ENCODE measurements at regions not wholly inside any gene's neighbourhood (a gene's known extent, or its start where the extent isn't known, plus 50 kb on each side); places are given as distances from the start of the nearest gene placed in this dataset.
"Not testable (repeated sequence)": the region's sequence is repeated elsewhere in the genome, so short reads cannot be mapped to it uniquely, and the experiment has no call there.

DNA sequence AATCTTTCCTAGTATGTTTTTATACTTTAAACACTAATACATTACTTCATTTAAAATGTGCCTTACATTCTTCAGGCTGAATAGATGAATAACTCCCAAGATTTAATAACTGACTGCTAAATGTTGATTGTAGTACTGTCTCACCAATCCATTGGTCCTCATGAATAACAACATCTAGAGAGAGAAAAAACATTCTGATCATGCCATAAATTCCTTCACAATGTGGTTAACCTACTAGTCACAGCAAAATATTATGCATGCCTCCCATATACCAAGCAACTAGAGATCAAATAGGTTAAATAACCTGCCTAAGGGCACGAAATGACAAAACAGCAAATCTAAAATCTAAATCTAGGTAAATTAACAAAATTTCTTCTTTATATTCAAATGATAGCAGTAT, 66.2 kb downstream of the SYT15 start:
- not testable (repeated sequence) for H3K4me1 ChIP-seq; H3K27ac ChIP-seq; H3K36me3 ChIP-seq; H3K9me3 ChIP-seq (replicated peaks in 1 of 11); H4K20me1 ChIP-seq; H3K9ac ChIP-seq; H3K4me3 ChIP-seq; H3K4me2 ChIP-seq; H3K27me3 ChIP-seq

DNA sequence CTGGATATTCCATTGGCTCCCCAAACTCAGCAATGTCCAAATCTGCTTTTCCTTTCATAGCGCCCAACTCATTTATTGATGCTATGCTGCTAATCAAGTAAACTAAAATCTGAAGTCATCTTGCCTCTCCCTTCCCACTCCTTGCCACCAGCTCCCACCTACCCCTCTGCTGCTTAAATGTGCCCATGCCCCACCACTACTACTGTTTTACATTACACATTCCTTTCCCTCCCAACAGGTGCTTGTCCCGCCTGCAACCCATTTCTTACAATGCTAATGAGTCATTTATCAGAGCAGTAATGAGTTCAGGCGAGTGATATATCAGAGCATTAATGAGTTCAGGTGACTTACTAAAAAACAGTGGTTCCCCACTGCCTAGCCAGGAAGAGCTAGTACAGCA, 67.2 kb downstream of the SYT15 start:
- H3K4me1 ChIP-seq; H4K20me1 ChIP-seq; H3K4me3 ChIP-seq; H3K4me2 ChIP-seq; H3K36me3 ChIP-seq; H3K9ac ChIP-seq; H3K27ac ChIP-seq; H3K27me3 ChIP-seq; H3K9me3 ChIP-seq (replicated peaks in 1 of 11): not testable (repeated sequence)

DNA sequence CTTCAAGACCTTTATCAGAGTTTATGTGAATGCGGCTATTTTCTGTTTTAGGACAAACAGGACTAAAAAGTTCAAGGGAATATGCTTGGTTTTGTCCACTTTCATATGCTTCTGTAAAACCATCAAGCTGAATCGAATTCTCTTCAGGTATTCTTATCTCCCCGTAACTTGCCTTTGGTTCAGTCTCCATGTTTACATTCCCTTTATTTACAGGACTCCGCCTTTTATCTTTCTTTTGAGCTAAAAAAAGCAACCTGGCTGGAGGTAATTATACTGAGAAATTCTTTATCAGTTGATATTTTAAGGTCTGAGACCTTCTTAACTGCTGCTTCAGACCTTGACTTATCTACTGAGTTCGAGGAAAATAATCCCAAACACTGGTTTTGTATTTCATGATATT, 72.0 kb downstream of the SYT15 start:
- H3K36me3 ChIP-seq; H3K27ac ChIP-seq; H3K9me3 ChIP-seq (replicated peaks in 1 of 11); H3K9ac ChIP-seq; H3K4me3 ChIP-seq; H4K20me1 ChIP-seq; H3K4me1 ChIP-seq; H3K4me2 ChIP-seq; H3K27me3 ChIP-seq: not testable (repeated sequence)

DNA sequence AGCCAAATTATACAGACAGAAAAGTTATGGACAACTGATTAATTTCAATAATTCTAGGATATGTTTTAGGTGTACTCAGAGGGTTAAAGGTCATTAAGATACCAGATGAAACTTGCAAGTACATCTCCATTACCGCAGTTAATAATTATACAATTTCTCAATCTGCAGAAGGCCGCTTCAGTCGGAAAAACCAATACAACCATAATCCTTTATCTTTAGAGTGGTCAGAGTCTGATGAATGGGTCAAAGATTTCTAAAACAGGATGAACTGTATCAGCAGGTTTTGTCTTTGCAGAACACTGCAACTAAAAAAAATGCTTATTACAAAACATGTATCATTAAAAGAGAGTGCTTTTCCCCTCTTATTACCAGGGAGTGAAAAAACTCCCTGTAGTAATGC, 78.5 kb downstream of the SYT15 start:
- not testable (repeated sequence) for H3K4me3 ChIP-seq; H3K9me3 ChIP-seq (replicated peaks in 1 of 11); H3K27me3 ChIP-seq; H3K27ac ChIP-seq; H3K9ac ChIP-seq; H4K20me1 ChIP-seq; H3K4me1 ChIP-seq; H3K4me2 ChIP-seq; H3K36me3 ChIP-seq

DNA sequence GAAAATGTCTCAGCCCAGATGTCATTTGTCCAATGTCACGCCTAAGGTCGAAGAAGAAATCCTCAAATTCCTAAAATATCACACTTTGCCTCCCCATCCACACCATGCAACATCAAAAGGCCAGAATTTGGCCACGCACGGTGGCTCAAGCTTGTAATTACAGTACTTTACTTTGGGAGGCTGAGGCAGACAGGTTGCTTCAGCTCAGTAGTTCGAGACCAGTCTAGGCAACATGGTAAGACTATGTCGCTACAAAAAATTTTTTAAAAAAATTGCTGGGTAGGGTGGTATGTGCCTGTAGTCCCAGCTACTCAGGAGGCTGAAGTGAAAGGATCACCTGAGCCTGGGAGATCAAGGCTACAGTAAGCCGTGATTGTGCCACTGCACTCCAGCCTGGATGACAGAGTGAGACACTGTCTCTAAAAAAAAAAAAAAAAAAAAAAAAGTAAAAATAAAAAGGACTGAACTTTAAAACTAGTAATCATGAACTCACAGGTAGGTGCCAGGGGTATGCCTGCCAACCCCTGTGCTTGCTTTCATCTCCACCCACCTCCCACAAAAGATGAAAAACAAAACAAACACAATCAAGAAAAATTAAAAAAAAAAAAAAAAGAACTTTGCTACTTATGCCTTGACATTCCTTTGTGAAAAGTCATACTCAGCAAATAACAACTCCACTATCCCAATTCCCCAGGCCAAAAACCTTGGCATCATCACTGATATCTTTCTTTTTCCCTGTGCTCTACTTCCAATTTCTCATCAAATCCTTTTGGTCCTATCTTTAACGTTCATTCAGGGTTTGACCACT, 81.3 kb downstream of the SYT15 start:
- H3K27ac ChIP-seq; H3K27me3 ChIP-seq; H3K9ac ChIP-seq; H3K36me3 ChIP-seq; H4K20me1 ChIP-seq; H3K4me1 ChIP-seq; H3K4me3 ChIP-seq; H3K9me3 ChIP-seq (replicated peaks in 1 of 11); H3K4me2 ChIP-seq: not testable (repeated sequence)

DNA sequence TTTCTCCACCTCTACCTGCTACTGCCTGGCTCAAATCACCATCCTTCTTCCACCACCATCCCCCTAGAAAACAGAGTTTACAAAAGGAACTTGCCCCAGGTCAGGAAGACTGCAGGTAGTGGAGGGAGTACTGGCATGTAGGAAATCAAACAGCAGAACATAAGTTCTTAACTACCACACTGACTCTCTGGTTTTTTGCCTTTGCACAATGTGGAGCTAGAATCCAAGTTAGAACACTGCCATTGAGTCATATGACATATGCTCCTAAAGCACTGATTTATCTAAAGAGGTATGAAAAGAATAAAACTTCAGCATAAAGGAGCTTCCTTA, 81.9 kb downstream of the SYT15 start:
- H3K9me3 ChIP-seq (replicated peaks in 1 of 11) = not testable (repeated sequence)

DNA sequence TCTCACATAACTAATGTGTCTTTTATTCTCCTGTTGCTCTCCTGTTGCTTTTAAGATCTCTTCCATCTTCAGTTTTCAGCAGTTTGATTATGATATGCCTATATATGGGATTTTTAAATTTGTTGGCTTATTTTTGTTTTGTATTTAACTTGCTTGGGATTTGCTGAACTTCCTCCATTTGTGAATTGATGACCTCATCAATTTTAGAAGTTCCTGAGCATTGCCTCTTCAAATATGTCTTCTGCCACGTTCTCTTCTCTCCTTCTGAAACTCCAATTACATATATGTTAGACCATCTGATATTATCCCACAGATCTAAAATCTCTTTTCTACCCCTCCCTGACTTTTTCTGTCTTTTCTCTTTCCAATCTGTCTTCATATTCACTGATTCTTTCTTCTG, 86.6 kb downstream of the SYT15 start:
- H3K36me3 ChIP-seq; H3K4me2 ChIP-seq; H3K4me1 ChIP-seq; H3K9me3 ChIP-seq (replicated peaks in 1 of 11); H3K4me3 ChIP-seq; H3K27me3 ChIP-seq; H3K9ac ChIP-seq; H3K27ac ChIP-seq; H4K20me1 ChIP-seq: not testable (repeated sequence)

More for the DNA sequence above, 81.9 kb downstream of the SYT15 start:
- H3K4me2 ChIP-seq, H3K4me3 ChIP-seq, H3K36me3 ChIP-seq, H4K20me1 ChIP-seq, H3K4me1 ChIP-seq, H3K27me3 ChIP-seq, H3K9ac ChIP-seq, H3K27ac ChIP-seq: not testable (repeated sequence)

DNA sequence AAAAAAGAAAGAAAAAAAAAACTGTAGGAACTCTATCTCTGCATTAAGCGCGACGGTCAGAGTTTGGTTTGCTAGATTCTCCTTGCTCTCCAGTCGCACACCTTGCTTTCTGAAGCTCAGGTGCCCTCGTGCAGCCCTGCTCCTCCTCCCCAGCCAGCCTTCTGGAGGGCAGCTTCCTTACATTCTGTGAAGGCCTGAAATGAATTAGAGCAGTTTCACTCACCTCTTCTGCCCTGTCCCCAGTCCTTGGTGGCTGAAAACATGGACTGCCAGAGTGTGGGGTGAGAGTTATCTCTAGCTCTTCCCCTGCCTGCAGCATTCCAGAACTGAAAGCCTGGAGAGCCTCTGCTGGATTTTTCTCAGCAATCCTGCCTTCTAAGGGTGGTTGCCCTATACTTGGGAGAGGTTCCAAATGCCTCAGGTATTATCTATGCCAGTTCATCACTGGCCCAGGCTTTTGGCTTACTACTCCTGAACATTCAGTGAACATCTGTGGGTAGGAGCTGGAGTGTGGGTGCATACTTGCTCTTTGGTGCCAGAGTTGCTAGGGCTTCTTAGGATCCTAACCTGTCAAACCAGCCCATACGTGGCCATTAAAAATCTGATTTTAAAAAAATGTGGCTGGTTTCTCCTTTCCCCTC, 89.5 kb downstream of the SYT15 start:
- H4K20me1 ChIP-seq; H3K27ac ChIP-seq; H3K36me3 ChIP-seq; H3K4me2 ChIP-seq; H3K4me3 ChIP-seq; H3K4me1 ChIP-seq; H3K9ac ChIP-seq; H3K9me3 ChIP-seq (replicated peaks in 1 of 11); H3K27me3 ChIP-seq: not testable (repeated sequence)

DNA sequence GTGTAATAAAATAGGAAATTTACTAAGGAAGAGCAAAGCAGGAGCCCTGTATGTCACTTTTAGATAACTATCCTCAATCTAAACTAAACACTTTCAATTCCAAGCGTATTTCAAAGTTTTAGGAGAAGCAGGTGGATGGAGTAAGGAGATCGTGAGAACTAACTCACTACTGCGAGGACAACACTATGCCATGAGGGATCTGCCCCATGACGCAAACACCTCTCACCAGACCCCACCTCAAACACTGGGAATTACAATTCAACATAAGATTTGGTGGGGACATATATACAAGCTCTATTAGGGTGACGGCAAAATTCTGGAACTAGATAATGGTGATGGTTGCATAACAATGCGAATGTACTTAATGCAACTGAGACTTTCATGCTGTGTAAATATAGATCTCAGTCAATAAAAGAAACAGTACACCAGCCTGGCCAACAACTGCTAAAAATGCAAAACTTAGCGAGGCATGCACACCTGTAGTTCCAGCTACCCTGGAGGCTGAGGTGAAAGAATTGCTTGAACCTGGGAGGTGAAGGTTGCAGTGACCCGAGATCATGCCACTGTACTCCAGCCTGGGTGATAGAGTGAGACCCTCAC, 99.0 kb downstream of the SYT15 start:
- H3K9me3 ChIP-seq (replicated peaks in 1 of 11); H3K27ac ChIP-seq; H4K20me1 ChIP-seq; H3K9ac ChIP-seq; H3K4me2 ChIP-seq; H3K4me3 ChIP-seq; H3K4me1 ChIP-seq; H3K27me3 ChIP-seq; H3K36me3 ChIP-seq: not testable (repeated sequence)

DNA sequence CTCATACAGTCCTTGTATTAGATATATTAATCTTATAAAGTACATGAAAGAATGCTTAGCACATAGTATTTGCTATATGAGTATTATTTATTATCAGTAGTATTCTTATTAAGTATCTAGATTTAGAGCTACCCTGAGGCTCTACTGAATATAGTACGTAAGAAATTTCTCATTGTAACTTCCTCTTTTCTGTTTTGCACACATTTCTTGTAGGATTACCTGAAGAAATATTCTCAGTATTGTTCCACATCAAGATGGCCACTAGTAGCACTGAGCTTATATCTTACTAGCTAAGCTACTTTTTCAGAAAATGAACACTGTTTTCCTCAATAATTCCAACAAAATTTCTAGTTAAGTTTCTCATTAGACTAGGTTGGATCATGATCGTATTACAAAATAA, 112.5 kb downstream of the SYT15 start:
- H3K27ac ChIP-seq; H3K27me3 ChIP-seq; H3K4me3 ChIP-seq; H3K9me3 ChIP-seq (replicated peaks in 1 of 11); H3K36me3 ChIP-seq; H4K20me1 ChIP-seq; H3K9ac ChIP-seq; H3K4me1 ChIP-seq; H3K4me2 ChIP-seq: not testable (repeated sequence)

DNA sequence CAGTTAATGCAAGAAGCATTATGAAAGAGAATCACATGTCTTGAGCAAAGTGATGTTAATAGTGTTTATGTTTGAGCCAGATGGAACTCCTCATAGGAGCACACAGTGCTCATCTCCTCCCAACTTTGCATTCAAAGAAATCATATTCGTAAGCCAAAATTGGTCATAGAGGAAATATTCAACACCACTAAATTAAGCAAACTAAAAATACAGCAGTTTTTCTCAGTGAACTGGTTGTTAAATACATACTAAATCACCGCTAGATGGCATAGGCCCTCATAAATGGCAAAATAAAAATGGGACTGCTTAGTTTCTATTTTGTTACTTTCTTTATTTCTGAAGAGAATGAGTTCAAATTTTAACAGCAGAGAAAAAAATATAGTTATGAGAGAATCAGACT, 114.3 kb downstream of the SYT15 start:
- not testable (repeated sequence) for H3K4me2 ChIP-seq; H3K4me3 ChIP-seq; H4K20me1 ChIP-seq; H3K36me3 ChIP-seq; H3K27ac ChIP-seq; H3K9ac ChIP-seq; H3K9me3 ChIP-seq (replicated peaks in 1 of 11); H3K4me1 ChIP-seq; H3K27me3 ChIP-seq

DNA sequence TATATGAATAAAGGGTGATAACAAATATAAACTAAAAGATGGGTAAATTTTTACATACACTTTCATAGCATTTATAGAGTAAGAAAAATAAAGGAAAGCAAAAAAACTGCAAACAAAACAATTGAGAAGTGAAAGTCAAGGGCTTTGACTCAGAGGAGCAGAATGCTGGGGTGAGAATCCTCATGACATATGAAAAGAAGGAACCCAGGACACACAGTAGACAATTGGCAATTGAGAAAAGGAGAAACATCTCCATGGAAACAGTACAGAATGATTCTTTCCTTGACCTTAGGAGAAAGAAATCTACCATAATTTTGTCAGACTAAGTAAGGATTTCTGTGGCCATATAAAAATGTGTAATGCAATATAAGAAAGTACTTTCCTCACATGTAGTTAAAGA, 138.3 kb downstream of the SYT15 start:
- H3K9ac ChIP-seq; H3K4me2 ChIP-seq; H3K27me3 ChIP-seq; H3K27ac ChIP-seq; H3K9me3 ChIP-seq (replicated peaks in 1 of 11); H4K20me1 ChIP-seq; H3K4me1 ChIP-seq; H3K36me3 ChIP-seq; H3K4me3 ChIP-seq: not testable (repeated sequence)

DNA sequence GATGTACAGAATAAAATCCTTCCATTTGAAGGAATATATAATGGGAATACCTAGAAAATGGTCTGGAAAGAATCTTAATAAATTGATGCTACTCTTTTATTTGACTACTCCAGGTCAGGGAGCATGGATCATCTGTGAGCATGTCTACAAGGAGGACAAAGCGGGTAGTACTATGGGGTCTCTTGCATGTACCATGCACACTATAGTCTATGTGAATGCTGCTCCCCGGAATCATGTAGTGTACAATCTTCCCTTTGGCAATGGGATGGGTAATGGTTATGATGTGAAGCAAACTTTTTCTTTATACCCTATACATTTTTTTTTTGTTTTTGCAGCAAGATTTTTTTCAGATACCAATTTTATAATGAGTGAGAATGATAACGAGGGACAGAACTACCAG, 139.1 kb downstream of the SYT15 start:
- H4K20me1 ChIP-seq, H3K4me3 ChIP-seq: not testable (repeated sequence)

DNA sequence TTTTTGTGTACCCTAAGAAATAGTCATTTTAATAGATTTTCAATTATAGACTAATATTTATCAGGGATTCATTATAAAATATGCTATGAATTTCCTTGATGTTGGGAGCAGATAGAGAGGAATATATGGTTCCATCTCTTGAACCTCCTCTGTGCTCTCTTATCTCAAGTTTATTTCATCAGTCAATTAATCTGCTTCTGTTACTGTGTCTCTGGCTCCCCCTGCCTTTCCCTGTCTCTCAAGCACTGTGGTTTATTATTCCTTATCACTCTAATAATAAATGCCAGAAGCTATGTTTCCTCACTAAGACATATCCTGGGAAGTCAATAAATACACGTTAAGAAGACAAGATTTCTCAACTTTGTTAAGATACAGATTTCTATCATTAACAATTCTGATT, 141.5 kb downstream of the SYT15 start:
- not testable (repeated sequence) for H3K27ac ChIP-seq; H3K36me3 ChIP-seq; H3K4me1 ChIP-seq; H4K20me1 ChIP-seq; H3K4me3 ChIP-seq; H3K9ac ChIP-seq; H3K9me3 ChIP-seq (replicated peaks in 1 of 11); H3K4me2 ChIP-seq; H3K27me3 ChIP-seq

More for the DNA sequence above, 139.1 kb downstream of the SYT15 start:
- H3K9ac ChIP-seq; H3K4me1 ChIP-seq; H3K9me3 ChIP-seq (replicated peaks in 1 of 11); H3K4me2 ChIP-seq; H3K27ac ChIP-seq; H3K27me3 ChIP-seq; H3K36me3 ChIP-seq: not testable (repeated sequence)

All from BLaER1 treated with 17β-estradiol and CSF1 and Interleukin-3, amounts not matched to agents 10 nM and 100 nM (cell line).